Osteocyte (in vitro differentiated cells): ENCODE measurements at regions not wholly inside any gene's neighbourhood (a gene's known extent, or its start where the extent isn't known, plus 50 kb on each side); places are given as distances from the start of the nearest gene placed in this dataset.

Experiments used
- DNase-seq: peaks from one replicate; pipeline ENCODE4 v3.0.0; 2021; ENCODE audit warnings: mixed read lengths; ENCODE audit not compliant: unreplicated experiment; ENCODE audit errors: extremely low spot score
- H3K27ac Mint-ChIP-seq: one replicate; pipeline ENCODE4 v1.8.0; 2021; ENCODE audit warnings: mild to moderate bottlenecking, mixed read lengths; ENCODE audit not compliant: unreplicated experiment
- H3K27me3 Mint-ChIP-seq: one replicate; pipeline ENCODE4 v1.8.0; 2021; ENCODE audit warnings: mixed read lengths; ENCODE audit not compliant: unreplicated experiment
- H3K36me3 Mint-ChIP-seq: one replicate; pipeline ENCODE4 v1.8.0; 2021; ENCODE audit warnings: mixed read lengths; ENCODE audit not compliant: unreplicated experiment
- H3K4me1 Mint-ChIP-seq: one replicate; pipeline ENCODE4 v1.8.0; 2021; ENCODE audit warnings: mixed read lengths; ENCODE audit not compliant: unreplicated experiment
- H3K4me3 Mint-ChIP-seq: one replicate; pipeline ENCODE4 v1.8.0; 2021; ENCODE audit warnings: mild to moderate bottlenecking, moderate library complexity, mixed read lengths; ENCODE audit not compliant: unreplicated experiment
- H3K9me3 Mint-ChIP-seq: one replicate; pipeline ENCODE4 v1.8.0; 2021; ENCODE audit warnings: mixed read lengths; ENCODE audit not compliant: unreplicated experiment
- CTCF ChIP-seq: fragments of 200-600 bp; sonication (generic); IDR thresholded peaks from 2 replicates; pipeline ENCODE4 v1.5.0; 2021; ENCODE audit warnings: antibody characterized with exemption, mild to moderate bottlenecking, moderate library complexity

GRCh38 chr4:4787421-4787820 lies 72.0 kb upstream of the MSX1 start:
- Mint-ChIP-seq H3K4me3 (no peak overlapping the region), H3K27ac (no peak overlapping the region), H3K36me3 (no peaks in the 10 kb centered on the region), H3K4me1 (peaks cover 1% of the 10 kb centered on the region), H3K9me3 (peaks cover 12% of the 10 kb centered on the region), H3K27me3 (no peaks in the 10 kb centered on the region)
- DNase-seq, result no peak
- no peak for TF ChIP-seq CTCF

- H3K4me3 Mint-ChIP-seq, result no peak overlapping the region
- H3K9me3 Mint-ChIP-seq, result peaks cover 12% of the 10 kb centered on the region
- H3K36me3 Mint-ChIP-seq, result no peaks in the 10 kb centered on the region
- peaks cover 2% of the 10 kb centered on the region for H3K27me3 Mint-ChIP-seq
- peaks cover 8% of the 10 kb centered on the region for H3K4me1 Mint-ChIP-seq
- no peak for TF ChIP-seq CTCF
- no peak overlapping the region for H3K27ac Mint-ChIP-seq
- no peak for DNase-seq
Observed at GRCh38 chr4:4784379-4784778, 75.1 kb upstream of the MSX1 start.

GRCh38 chr4:4783847-4784246 lies 75.6 kb upstream of the MSX1 start:
- no peak for TF ChIP-seq CTCF
- no peaks in the 10 kb centered on the region for H3K36me3 Mint-ChIP-seq
- no peak overlapping the region for H3K27ac Mint-ChIP-seq
- peaks cover 8% of the 10 kb centered on the region for H3K4me1 Mint-ChIP-seq
- DNase-seq, result no peak
- H3K9me3 Mint-ChIP-seq, result peaks cover 7% of the 10 kb centered on the region
- peaks cover 2% of the 10 kb centered on the region for H3K27me3 Mint-ChIP-seq
- no peak overlapping the region for H3K4me3 Mint-ChIP-seq

- H3K36me3 Mint-ChIP-seq, result no peaks in the 10 kb centered on the region
- no peak for DNase-seq
Observed at GRCh38 chr4:4782969-4783368, 76.5 kb upstream of the MSX1 start.

More at GRCh38 chr4:4782969-4783368, 76.5 kb upstream of the MSX1 start:
- Mint-ChIP-seq H3K27me3 (peaks cover 2% of the 10 kb centered on the region), H3K4me3 (no peak overlapping the region), H3K9me3 (peaks cover 3% of the 10 kb centered on the region), H3K4me1 (peaks cover 8% of the 10 kb centered on the region), H3K27ac (no peak overlapping the region)
- no peak for TF ChIP-seq CTCF
